Suprapubic skin (tissue), 4 donors: ENCODE measurements at regions not wholly inside any gene's neighbourhood (a gene's known extent, or its start where the extent isn't known, plus 50 kb on each side); places are given as distances from the start of the nearest gene placed in this dataset.

Source experiments
- POLR2A ChIP-seq, 2 donors: fragments of 450-650 bp; IDR thresholded peaks; one replicate each; pipeline ENCODE4 v1.6.1; 2017; ENCODE audit warnings: antibody characterized with exemption in 2 of 2, mild to moderate bottlenecking in 2 of 2, moderate library complexity in 2 of 2
- POLR2AphosphoS5 ChIP-seq, 3 donors: sonication (generic); formaldehyde crosslinking; IDR thresholded peaks; one replicate each; pipeline ENCODE4 v1.6.1; 2017; ENCODE audit warnings: antibody characterized with exemption in 3 of 3
- TF ChIP-seq, protein P1 (sequence below), 2 donors: fragments of 200-600 bp in 1 of 2; fragments of 450-650 bp in 1 of 2; sonication (generic) in 1 of 2; IDR thresholded peaks; one replicate each; pipeline ENCODE4 v1.5.1; 2016 to 2019; ENCODE audit warnings: antibody characterized with exemption in 2 of 2, mild to moderate bottlenecking in 1 of 2, moderate library complexity in 1 of 2

GRCh38 chr14:38770251-38770650 lies 332.8 kb downstream of the SEC23A start:
- TF ChIP-seq, protein P1, sequence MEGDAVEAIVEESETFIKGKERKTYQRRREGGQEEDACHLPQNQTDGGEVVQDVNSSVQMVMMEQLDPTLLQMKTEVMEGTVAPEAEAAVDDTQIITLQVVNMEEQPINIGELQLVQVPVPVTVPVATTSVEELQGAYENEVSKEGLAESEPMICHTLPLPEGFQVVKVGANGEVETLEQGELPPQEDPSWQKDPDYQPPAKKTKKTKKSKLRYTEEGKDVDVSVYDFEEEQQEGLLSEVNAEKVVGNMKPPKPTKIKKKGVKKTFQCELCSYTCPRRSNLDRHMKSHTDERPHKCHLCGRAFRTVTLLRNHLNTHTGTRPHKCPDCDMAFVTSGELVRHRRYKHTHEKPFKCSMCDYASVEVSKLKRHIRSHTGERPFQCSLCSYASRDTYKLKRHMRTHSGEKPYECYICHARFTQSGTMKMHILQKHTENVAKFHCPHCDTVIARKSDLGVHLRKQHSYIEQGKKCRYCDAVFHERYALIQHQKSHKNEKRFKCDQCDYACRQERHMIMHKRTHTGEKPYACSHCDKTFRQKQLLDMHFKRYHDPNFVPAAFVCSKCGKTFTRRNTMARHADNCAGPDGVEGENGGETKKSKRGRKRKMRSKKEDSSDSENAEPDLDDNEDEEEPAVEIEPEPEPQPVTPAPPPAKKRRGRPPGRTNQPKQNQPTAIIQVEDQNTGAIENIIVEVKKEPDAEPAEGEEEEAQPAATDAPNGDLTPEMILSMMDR (IDR thresholded peaks at IDR 0.05), result no peak
- TF ChIP-seq POLR2AphosphoS5 (IDR thresholded peaks at IDR 0.05) (no peak), POLR2A (IDR thresholded peaks at IDR 0.05) (no peak)
